ENCODE measurements at regions not wholly inside any gene's neighbourhood (a gene's known extent, or its start where the extent isn't known, plus 50 kb on each side); places are given as distances from the start of the nearest gene placed in this dataset.
"Not testable (repeated sequence)": the region's sequence is repeated elsewhere in the genome, so short reads cannot be mapped to it uniquely, and the experiment has no call there.

GRCh38 chr7:12032146-12032545 is 178.9 kb upstream of the TMEM106B start:
- Histone ChIP-seq H3K4me3 (ENCODE audit: low read depth, low read length) (no peak overlapping the region), H3K9ac (ENCODE audit: low read length) (no peak overlapping the region), H3K4me1 (ENCODE audit: control insufficient read depth, insufficient read depth, low read length) (peaks cover 22% of the 10 kb centered on the region)

GRCh38 chr7:12043457-12043856 is 167.6 kb upstream of the TMEM106B start:
- H3K9me3 ChIP-seq (ENCODE audit: control insufficient read depth, insufficient read depth, low read depth, low read length); H3K4me1 ChIP-seq (ENCODE audit: control insufficient read depth, insufficient read depth, low read length); H3K36me3 ChIP-seq (ENCODE audit: control insufficient read depth, insufficient read depth, low read length); H3K4me3 ChIP-seq (ENCODE audit: low read depth, low read length); H3K27me3 ChIP-seq (ENCODE audit: control insufficient read depth, insufficient read depth, low read length); H3K27ac ChIP-seq (ENCODE audit: low read depth, low read length); H3K9ac ChIP-seq (ENCODE audit: low read length): not testable (repeated sequence)

More at GRCh38 chr7:12032146-12032545, 178.9 kb upstream of the TMEM106B start:
- Histone ChIP-seq H3K27ac (ENCODE audit: low read depth, low read length) (peak overlapping the region; percentile 48; the same call in 1 of the 2 replicates), H3K9me3 (ENCODE audit: control insufficient read depth, insufficient read depth, low read depth, low read length) (no peaks in the 10 kb centered on the region), H3K36me3 (ENCODE audit: control insufficient read depth, insufficient read depth, low read length) (no peaks in the 10 kb centered on the region), H3K27me3 (ENCODE audit: control insufficient read depth, insufficient read depth, low read length) (no peaks in the 10 kb centered on the region)

DNA sequence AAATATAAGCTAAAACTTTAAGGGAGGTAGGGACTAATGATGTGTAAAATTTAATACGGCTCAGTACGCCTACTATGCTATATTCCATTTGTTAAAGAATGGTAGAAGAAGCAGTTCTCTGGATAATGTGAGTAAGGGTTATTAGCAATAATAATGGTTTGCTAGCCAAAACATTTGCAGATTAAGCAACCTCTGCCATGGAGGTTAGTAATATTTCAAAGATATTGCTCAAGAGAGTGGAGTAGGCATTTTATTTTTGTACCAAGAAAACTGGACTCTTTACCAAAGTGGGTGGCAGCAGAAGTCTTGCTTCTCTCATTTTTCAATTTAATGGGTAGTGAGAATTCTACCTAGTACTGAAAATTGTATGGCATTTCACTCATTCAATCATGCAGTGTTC is 158.9 kb upstream of the TMEM106B start:
- Histone ChIP-seq H3K27ac (ENCODE audit: low read depth, low read length) (no peak overlapping the region), H3K4me3 (ENCODE audit: low read depth, low read length) (no peak overlapping the region), H3K9ac (ENCODE audit: low read length) (no peak overlapping the region), H3K36me3 (ENCODE audit: control insufficient read depth, insufficient read depth, low read length) (no peaks in the 10 kb centered on the region), H3K4me1 (ENCODE audit: control insufficient read depth, insufficient read depth, low read length) (peaks cover 5% of the 10 kb centered on the region), H3K9me3 (ENCODE audit: control insufficient read depth, insufficient read depth, low read depth, low read length) (peaks cover 17% of the 10 kb centered on the region), H3K27me3 (ENCODE audit: control insufficient read depth, insufficient read depth, low read length) (no peaks in the 10 kb centered on the region)

DNA sequence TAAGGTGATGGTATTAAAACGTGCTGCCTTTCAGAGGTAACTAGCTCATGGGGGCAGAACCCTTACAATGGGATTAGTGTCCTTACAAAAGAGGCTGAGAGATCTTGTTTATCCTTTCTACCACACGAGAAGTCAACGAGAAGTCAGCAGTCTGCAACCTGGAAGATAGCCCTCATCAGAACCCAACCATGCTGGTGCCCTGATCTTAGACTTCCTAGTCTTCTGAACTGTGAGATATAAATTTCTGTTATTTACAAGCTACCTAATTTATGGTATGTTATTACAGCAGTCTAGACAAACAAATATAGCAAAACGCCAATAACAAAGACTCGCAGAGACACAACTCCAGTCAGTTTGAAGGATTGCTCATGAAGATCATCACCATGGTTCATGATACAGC is 157.5 kb upstream of the TMEM106B start:
- H3K9ac ChIP-seq (ENCODE audit: low read length): no peak overlapping the region
- no peaks in the 10 kb centered on the region for H3K27me3 ChIP-seq (ENCODE audit: control insufficient read depth, insufficient read depth, low read length)
- no peaks in the 10 kb centered on the region for H3K36me3 ChIP-seq (ENCODE audit: control insufficient read depth, insufficient read depth, low read length)
- H3K4me1 ChIP-seq (ENCODE audit: control insufficient read depth, insufficient read depth, low read length): no peaks in the 10 kb centered on the region; the same call in 1 of the 2 replicates
- H3K9me3 ChIP-seq (ENCODE audit: control insufficient read depth, insufficient read depth, low read depth, low read length): peaks cover 21% of the 10 kb centered on the region
- no peak overlapping the region for H3K4me3 ChIP-seq (ENCODE audit: low read depth, low read length)
- H3K27ac ChIP-seq (ENCODE audit: low read depth, low read length): no peak overlapping the region

DNA sequence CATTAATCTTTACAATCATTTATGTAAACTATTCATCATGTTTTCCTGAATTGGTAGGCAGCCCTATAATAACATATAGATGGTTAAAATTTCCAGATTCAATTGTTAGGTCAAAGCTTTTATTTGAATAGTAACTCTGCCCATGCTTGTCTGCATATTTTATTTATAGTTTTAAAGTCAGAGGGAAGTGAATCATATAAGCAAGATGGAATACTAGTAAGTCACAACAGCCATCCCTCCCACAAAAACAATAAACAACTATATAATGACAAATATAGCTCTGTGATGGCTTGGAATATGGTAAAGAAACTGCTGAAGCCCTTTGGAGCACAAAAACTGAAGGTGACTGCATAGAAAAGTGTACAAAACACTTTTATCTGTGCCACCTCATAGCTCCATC is 156.3 kb upstream of the TMEM106B start:
- Histone ChIP-seq H3K4me1 (ENCODE audit: control insufficient read depth, insufficient read depth, low read length) (no peaks in the 10 kb centered on the region), H3K27me3 (ENCODE audit: control insufficient read depth, insufficient read depth, low read length) (no peaks in the 10 kb centered on the region), H3K9ac (ENCODE audit: low read length) (no peak overlapping the region), H3K36me3 (ENCODE audit: control insufficient read depth, insufficient read depth, low read length) (no peaks in the 10 kb centered on the region), H3K4me3 (ENCODE audit: low read depth, low read length) (no peak overlapping the region), H3K9me3 (ENCODE audit: control insufficient read depth, insufficient read depth, low read depth, low read length) (peaks cover 21% of the 10 kb centered on the region), H3K27ac (ENCODE audit: low read depth, low read length) (no peak overlapping the region)

GRCh38 chr7:12056381-12056780 is 154.7 kb upstream of the TMEM106B start:
- H3K4me3 ChIP-seq (ENCODE audit: low read depth, low read length): no peak overlapping the region
- no peak overlapping the region for H3K9ac ChIP-seq (ENCODE audit: low read length)
- H3K36me3 ChIP-seq (ENCODE audit: control insufficient read depth, insufficient read depth, low read length): no peaks in the 10 kb centered on the region
- H3K27ac ChIP-seq (ENCODE audit: low read depth, low read length): no peak overlapping the region
- no peaks in the 10 kb centered on the region for H3K27me3 ChIP-seq (ENCODE audit: control insufficient read depth, insufficient read depth, low read length)
- peaks cover 21% of the 10 kb centered on the region for H3K9me3 ChIP-seq (ENCODE audit: control insufficient read depth, insufficient read depth, low read depth, low read length)
- H3K4me1 ChIP-seq (ENCODE audit: control insufficient read depth, insufficient read depth, low read length): no peaks in the 10 kb centered on the region

GRCh38 chr7:12056977-12057376 is 154.1 kb upstream of the TMEM106B start:
- Histone ChIP-seq H3K4me3 (ENCODE audit: low read depth, low read length) (no peak overlapping the region), H3K36me3 (ENCODE audit: control insufficient read depth, insufficient read depth, low read length) (no peaks in the 10 kb centered on the region), H3K27ac (ENCODE audit: low read depth, low read length) (no peak overlapping the region), H3K9me3 (ENCODE audit: control insufficient read depth, insufficient read depth, low read depth, low read length) (peaks cover 21% of the 10 kb centered on the region), H3K9ac (ENCODE audit: low read length) (no peak overlapping the region), H3K4me1 (ENCODE audit: control insufficient read depth, insufficient read depth, low read length) (no peaks in the 10 kb centered on the region), H3K27me3 (ENCODE audit: control insufficient read depth, insufficient read depth, low read length) (no peaks in the 10 kb centered on the region)

GRCh38 chr7:12062062-12062461 is 149.0 kb upstream of the TMEM106B start:
- no peak overlapping the region for H3K4me3 ChIP-seq (ENCODE audit: low read depth, low read length)
- no peak overlapping the region for H3K9ac ChIP-seq (ENCODE audit: low read length)
- peaks cover 10% of the 10 kb centered on the region for H3K4me1 ChIP-seq (ENCODE audit: control insufficient read depth, insufficient read depth, low read length)
- H3K27ac ChIP-seq (ENCODE audit: low read depth, low read length): no peak overlapping the region
- H3K36me3 ChIP-seq (ENCODE audit: control insufficient read depth, insufficient read depth, low read length): no peaks in the 10 kb centered on the region
- no peaks in the 10 kb centered on the region for H3K27me3 ChIP-seq (ENCODE audit: control insufficient read depth, insufficient read depth, low read length)
- peaks cover 3% of the 10 kb centered on the region; the same call in 1 of the 2 replicates for H3K9me3 ChIP-seq (ENCODE audit: control insufficient read depth, insufficient read depth, low read depth, low read length)

GRCh38 chr7:12064586-12065127 is 146.4 kb upstream of the TMEM106B start:
- H3K4me3 ChIP-seq (ENCODE audit: low read depth, low read length): no peak overlapping the region
- no peaks in the 10 kb centered on the region for H3K27me3 ChIP-seq (ENCODE audit: control insufficient read depth, insufficient read depth, low read length)
- H3K27ac ChIP-seq (ENCODE audit: low read depth, low read length): peak overlapping the region; percentile 69; the same call in 1 of the 2 replicates
- no peaks in the 10 kb centered on the region for H3K36me3 ChIP-seq (ENCODE audit: control insufficient read depth, insufficient read depth, low read length)
- H3K9ac ChIP-seq (ENCODE audit: low read length): no peak overlapping the region
- no peaks in the 10 kb centered on the region for H3K9me3 ChIP-seq (ENCODE audit: control insufficient read depth, insufficient read depth, low read depth, low read length)
- peaks cover 17% of the 10 kb centered on the region for H3K4me1 ChIP-seq (ENCODE audit: control insufficient read depth, insufficient read depth, low read length)

DNA sequence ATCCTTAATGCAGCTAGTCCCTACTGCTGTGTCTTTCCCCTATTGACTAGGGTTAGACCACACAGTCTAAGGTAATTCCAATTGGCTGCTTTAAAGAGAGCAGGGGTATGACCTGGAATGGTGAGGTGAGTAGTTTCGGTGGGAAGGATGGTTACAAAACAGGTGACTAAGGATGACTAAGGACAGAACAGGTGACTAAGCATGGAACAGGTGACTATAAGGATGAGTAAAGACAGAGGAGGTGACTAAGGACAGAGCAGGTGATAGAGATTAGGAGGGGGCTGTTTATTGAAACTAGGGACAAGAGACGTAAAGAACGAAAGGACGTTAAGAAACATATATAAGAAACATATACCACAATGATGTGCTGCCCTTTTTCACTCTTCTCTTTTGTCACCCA is 145.1 kb upstream of the TMEM106B start:
- peak overlapping the region; percentile 71 for H3K9ac ChIP-seq (ENCODE audit: low read length)
- H3K27ac ChIP-seq (ENCODE audit: low read depth, low read length): peak overlapping the region; percentile 60; the same call in 1 of the 2 replicates
- H3K4me1 ChIP-seq (ENCODE audit: control insufficient read depth, insufficient read depth, low read length): peaks cover 17% of the 10 kb centered on the region
- H3K27me3 ChIP-seq (ENCODE audit: control insufficient read depth, insufficient read depth, low read length): no peaks in the 10 kb centered on the region
- H3K9me3 ChIP-seq (ENCODE audit: control insufficient read depth, insufficient read depth, low read depth, low read length): no peaks in the 10 kb centered on the region
- H3K36me3 ChIP-seq (ENCODE audit: control insufficient read depth, insufficient read depth, low read length): no peaks in the 10 kb centered on the region
- H3K4me3 ChIP-seq (ENCODE audit: low read depth, low read length): no peak overlapping the region

DNA sequence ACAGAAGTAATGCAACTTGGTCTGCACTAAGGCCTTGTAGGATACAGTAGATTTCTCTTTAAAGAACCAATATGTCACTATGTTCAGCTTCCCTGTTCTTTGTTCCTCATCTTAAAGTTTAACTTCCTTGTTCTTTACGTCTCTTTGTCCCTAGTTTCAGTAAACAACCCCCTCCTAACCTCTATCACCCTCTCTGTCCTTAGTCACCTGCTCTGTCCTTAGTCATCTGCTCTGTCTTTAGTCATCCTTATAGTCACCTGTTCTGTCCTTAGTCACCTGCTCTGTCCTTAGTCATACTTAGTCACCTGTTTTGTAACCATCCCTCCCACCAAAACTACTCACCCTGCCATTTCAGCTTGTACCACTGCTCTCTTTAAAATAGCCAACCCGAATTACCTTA is 144.6 kb upstream of the TMEM106B start:
- Histone ChIP-seq H3K9me3 (ENCODE audit: control insufficient read depth, insufficient read depth, low read depth, low read length) (no peaks in the 10 kb centered on the region), H3K4me3 (ENCODE audit: low read depth, low read length) (no peak overlapping the region), H3K9ac (ENCODE audit: low read length) (peak overlapping the region; percentile 71), H3K27me3 (ENCODE audit: control insufficient read depth, insufficient read depth, low read length) (no peaks in the 10 kb centered on the region), H3K4me1 (ENCODE audit: control insufficient read depth, insufficient read depth, low read length) (peaks cover 17% of the 10 kb centered on the region), H3K36me3 (ENCODE audit: control insufficient read depth, insufficient read depth, low read length) (no peaks in the 10 kb centered on the region), H3K27ac (ENCODE audit: low read depth, low read length) (peak overlapping the region; percentile 60; the same call in 1 of the 2 replicates)
